ENCODE measurements at regions not wholly inside any gene's neighbourhood (a gene's known extent, or its start where the extent isn't known, plus 50 kb on each side); places are given as distances from the start of the nearest gene placed in this dataset.

DNA sequence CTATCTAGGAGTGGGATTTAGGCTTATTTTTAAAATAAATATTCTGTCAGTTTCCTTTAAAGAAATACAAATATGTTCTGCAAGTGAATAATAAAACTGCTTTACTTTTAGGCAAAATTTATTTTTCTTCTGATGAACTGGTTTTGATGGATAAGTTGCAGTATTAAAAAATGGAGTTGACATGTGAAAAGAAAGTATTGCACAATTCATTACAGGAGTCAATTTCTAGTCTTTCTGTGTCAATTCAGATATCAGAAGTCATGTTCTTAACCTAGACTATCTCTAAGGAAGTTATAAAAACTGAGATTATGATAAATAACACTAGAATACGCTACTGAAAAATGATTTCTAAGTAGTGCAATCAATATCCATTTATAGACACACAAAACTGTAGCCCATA is 270.2 kb upstream of the TMPRSS15 start:
- no peak overlapping the region for H3K4me3 Mint-ChIP-seq
- TF ChIP-seq CTCF (conservative IDR thresholded peaks at IDR 0.05): no peak
- no peaks in the 10 kb centered on the region for H3K9me3 ChIP-seq (ENCODE audit: control insufficient read depth, low read length)
- H3K9me3 Mint-ChIP-seq: no peaks in the 10 kb centered on the region
- H3K36me3 ChIP-seq (ENCODE audit: control insufficient read depth, insufficient read depth, low read length): no peaks in the 10 kb centered on the region
- 80% methylated on average over 1 of the region's 1 CpG; no CpG with 5 or more reads in 1 of the 2 experiments for WGBS, 2 experiments (ENCODE audit: insufficient coverage in 1 of 2, insufficient read length in 1 of 2)
- no peak for DNase-seq
- no peaks in the 10 kb centered on the region for H3K27me3 Mint-ChIP-seq (ENCODE audit: insufficient read depth)
- H3K9ac ChIP-seq (ENCODE audit: extremely low read depth, low read length, poor library complexity, severe bottlenecking): no peak overlapping the region
- H3K27ac ChIP-seq (ENCODE audit: low read depth, low read length): no peak overlapping the region
- H3K27me3 ChIP-seq (ENCODE audit: control insufficient read depth, insufficient read depth, low read length, poor library complexity, severe bottlenecking): no peaks in the 10 kb centered on the region
- no peaks in the 10 kb centered on the region for H3K4me1 Mint-ChIP-seq
- H3K27ac Mint-ChIP-seq: no peak overlapping the region
- H3K4me3 ChIP-seq (ENCODE audit: low read length): no peak overlapping the region
- H3K4me1 ChIP-seq (ENCODE audit: control insufficient read depth, insufficient read depth, low read length): no peaks in the 10 kb centered on the region
- no peaks in the 10 kb centered on the region for H3K36me3 Mint-ChIP-seq (ENCODE audit: low read depth)

DNA sequence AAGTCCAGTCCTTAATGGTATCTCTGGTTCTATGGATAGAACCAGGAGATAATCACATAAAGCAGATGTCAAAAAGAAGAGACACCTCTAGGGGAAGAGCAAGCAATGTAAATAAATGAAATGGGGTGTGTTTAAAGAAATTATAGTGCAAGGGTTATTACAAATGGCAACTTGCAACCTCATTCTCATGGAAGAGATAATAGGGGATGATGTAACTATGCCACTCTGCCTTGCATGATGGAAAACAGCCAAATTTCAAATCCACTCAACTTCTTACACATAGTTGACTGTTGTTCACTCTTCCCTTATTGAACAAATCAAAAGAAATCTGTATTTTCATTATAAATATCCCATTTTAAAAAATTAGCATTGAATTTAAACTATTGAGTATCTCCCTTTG is 274.0 kb upstream of the TMPRSS15 start:
- Mint-ChIP-seq H3K9me3 (no peaks in the 10 kb centered on the region), H3K4me1 (no peaks in the 10 kb centered on the region), H3K4me3 (no peak overlapping the region), H3K36me3 (ENCODE audit: low read depth) (no peaks in the 10 kb centered on the region), H3K27ac (no peak overlapping the region), H3K27me3 (ENCODE audit: insufficient read depth) (no peaks in the 10 kb centered on the region)
- no peaks in the 10 kb centered on the region for H3K27me3 ChIP-seq (ENCODE audit: control insufficient read depth, insufficient read depth, low read length, poor library complexity, severe bottlenecking)
- H3K36me3 ChIP-seq (ENCODE audit: control insufficient read depth, insufficient read depth, low read length): no peaks in the 10 kb centered on the region
- TF ChIP-seq CTCF (conservative IDR thresholded peaks at IDR 0.05): no peak
- no peak overlapping the region for H3K9ac ChIP-seq (ENCODE audit: extremely low read depth, low read length, poor library complexity, severe bottlenecking)
- no peak overlapping the region for H3K4me3 ChIP-seq (ENCODE audit: low read length)
- no peaks in the 10 kb centered on the region for H3K4me1 ChIP-seq (ENCODE audit: control insufficient read depth, insufficient read depth, low read length)
- DNase-seq: no peak
- H3K9me3 ChIP-seq (ENCODE audit: control insufficient read depth, low read length): no peaks in the 10 kb centered on the region
- H3K27ac ChIP-seq (ENCODE audit: low read depth, low read length): no peak overlapping the region

DNA sequence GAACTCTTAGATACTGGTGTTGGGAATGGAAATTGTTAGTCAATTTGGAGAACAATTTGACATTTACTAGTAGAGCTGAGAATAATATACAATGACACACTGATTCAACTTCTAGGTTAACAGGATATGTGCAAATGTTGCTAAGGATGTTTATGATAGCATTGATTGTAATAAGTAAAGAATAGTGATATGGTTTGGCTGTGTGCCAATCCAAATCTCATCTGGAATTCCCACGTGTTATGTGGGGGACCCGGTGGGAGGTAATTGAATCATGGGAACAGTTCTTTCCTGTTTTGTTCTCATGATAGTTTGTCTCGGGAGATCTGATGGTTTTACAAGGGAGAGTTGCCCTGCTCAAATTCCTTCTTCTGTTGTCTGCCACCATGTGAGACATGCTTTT is 302.4 kb upstream of the TMPRSS15 start:
- Histone ChIP-seq H3K36me3 (ENCODE audit: control insufficient read depth, insufficient read depth, low read length) (no peaks in the 10 kb centered on the region), H3K4me3 (ENCODE audit: low read length) (no peak overlapping the region), H3K9ac (ENCODE audit: extremely low read depth, low read length, poor library complexity, severe bottlenecking) (no peak overlapping the region), H3K27ac (ENCODE audit: low read depth, low read length) (no peak overlapping the region), H3K4me1 (ENCODE audit: control insufficient read depth, insufficient read depth, low read length) (no peaks in the 10 kb centered on the region), H3K27me3 (ENCODE audit: control insufficient read depth, insufficient read depth, low read length, poor library complexity, severe bottlenecking) (no peaks in the 10 kb centered on the region), H3K9me3 (ENCODE audit: control insufficient read depth, low read length) (no peaks in the 10 kb centered on the region)
- Mint-ChIP-seq H3K36me3 (ENCODE audit: low read depth) (no peaks in the 10 kb centered on the region), H3K27me3 (ENCODE audit: insufficient read depth) (no peaks in the 10 kb centered on the region), H3K4me3 (no peak overlapping the region), H3K9me3 (no peaks in the 10 kb centered on the region), H3K4me1 (no peaks in the 10 kb centered on the region), H3K27ac (no peak overlapping the region)
- WGBS, 2 experiments (ENCODE audit: insufficient coverage in 1 of 2, insufficient read length in 1 of 2): 67 to 91% methylated on average over 3 of the region's 3 CpGs
- TF ChIP-seq CTCF (conservative IDR thresholded peaks at IDR 0.05): no peak
- DNase-seq: no peak

Data from endodermal cell (in vitro differentiated cells).